HepG2 (cell line): ENCODE measurements at regions not wholly inside any gene's neighbourhood (a gene's known extent, or its start where the extent isn't known, plus 50 kb on each side); places are given as distances from the start of the nearest gene placed in this dataset.

Experiments
- ATAC-seq: fragments of 200-7000 bp; cut with Tn5 transposase; 3 replicates; pipeline ENCODE4 v1.9.1; 2020; ENCODE audit warnings: mild to moderate bottlenecking, moderate library complexity
- BruUV-seq: library from RNA; stranded (reverse); fragments of 400-500 nt; replicated peaks from 2 replicates; lab custom pipeline; 2021; lab: Mats Ljungman, UMichigan
- CTCF ChIA-PET: fragments of 300-600 bp; formaldehyde crosslinking; extraction: SDS; loops from one replicate; lab custom pipeline; 2021; ENCODE audit warnings: low total read pairs, inconsistent platforms, low intra/inter-chr PET ratio; lab: Yijun Ruan, JAX
- POLR2A ChIA-PET: fragments of 350-600 bp; sonication (Branson Sonifier 250); formaldehyde crosslinking; loops from one replicate; lab custom pipeline; 2020; ENCODE audit warnings: antibody characterized with exemption, inconsistent platforms; lab: Yijun Ruan, JAX
- DNase-seq: peaks from one replicate; pipeline ENCODE4 v3.0.0-alpha.2; 2015; ENCODE audit warnings: low spot score
- FAIRE-seq: peaks from 3 replicates; lab custom pipeline; 2011; peaks lifted over from hg19 to GRCh38; lab: Jason Lieb, UNC
- H2AFZ ChIP-seq: one replicate; pipeline ENCODE4 v1.6.1; 2011; ENCODE audit warnings: low read length, inconsistent platforms
- H3K27ac ChIP-seq: fragments of 300-600 bp; 3 replicates; pipeline ENCODE4 v1.8.0; 2011; ENCODE audit warnings: mixed run types, mild to moderate bottlenecking, mixed read lengths, low read length, inconsistent platforms; ENCODE audit not compliant: insufficient read depth; ENCODE audit errors: extremely low read length
- H3K27me3 ChIP-seq, 2 experiments: fragments of 200-600 bp in 1 of 2; 2 replicates in 1 of 2; 3 replicates in 1 of 2; pipeline versions ENCODE4 v1.6.0 to v1.8.0; 2011; ENCODE audit warnings: low read length in 2 of 2, mild to moderate bottlenecking in 2 of 2, moderate library complexity in 2 of 2, inconsistent platforms in 1 of 2; ENCODE audit not compliant: insufficient read depth in 2 of 2, control insufficient read depth in 1 of 2
- H3K36me3 ChIP-seq, 2 experiments: fragments of 200-600 bp in 1 of 2; replicated peaks in 1 of 2; 2 replicates in 1 of 2; 3 replicates in 1 of 2; pipeline versions ENCODE4 v1.5.1 to v1.8.0; 2011; ENCODE audit warnings: low read length in 2 of 2, inconsistent platforms in 1 of 2; ENCODE audit not compliant: insufficient read depth in 2 of 2, control insufficient read depth in 1 of 2
- H3K4me1 ChIP-seq: 2 replicates; pipeline ENCODE4 v1.5.1; 2012; ENCODE audit warnings: low read length, inconsistent platforms; ENCODE audit not compliant: insufficient read depth
- H3K4me2 ChIP-seq: 2 replicates; pipeline ENCODE4 v1.6.0; 2011; ENCODE audit warnings: low read depth, low read length, inconsistent platforms
- H3K4me3 ChIP-seq, 3 experiments: fragments of 200-600 bp in 1 of 3; sonication (generic), shearing (Covaris generic) in 1 of 3; replicated peaks in 1 of 3; 2 replicates each; pipeline ENCODE4 v1.5.1; 2011 to 2016; ENCODE audit warnings: low read length in 3 of 3, inconsistent platforms in 2 of 3, low read depth in 2 of 3, mild to moderate bottlenecking in 2 of 3, control low read depth in 1 of 3, mixed read lengths in 1 of 3; ENCODE audit not compliant: insufficient read depth in 1 of 3
- H3K79me2 ChIP-seq: one replicate; pipeline ENCODE4 v1.6.1; 2011; ENCODE audit warnings: low read length, inconsistent platforms; ENCODE audit not compliant: insufficient read depth
- H3K9ac ChIP-seq: 2 replicates; pipeline ENCODE4 v1.6.0; 2011; ENCODE audit warnings: mild to moderate bottlenecking, low read depth, low read length, inconsistent platforms; ENCODE audit not compliant: insufficient read depth
- H3K9me3 ChIP-seq: 2 replicates; pipeline ENCODE4 v1.5.1; 2012; ENCODE audit warnings: mild to moderate bottlenecking, low read length
- H4K20me1 ChIP-seq: 2 replicates; pipeline ENCODE4 v1.6.0; 2011; ENCODE audit warnings: inconsistent platforms, mild to moderate bottlenecking, low read length, moderate library complexity; ENCODE audit not compliant: insufficient read depth
- ARHGAP35 ChIP-seq: sonication (generic); formaldehyde crosslinking; IDR thresholded peaks from 2 replicates; pipeline ENCODE4 v1.9.0; 2022; ENCODE audit warnings: mild to moderate bottlenecking, inconsistent platforms, moderate library complexity, missing genetic modification reagents, borderline replicate concordance
- MAF1 ChIP-seq: sonication (generic); formaldehyde crosslinking; IDR thresholded peaks from 2 replicates; pipeline ENCODE4 v1.5.0; 2020; ENCODE audit warnings: missing genetic modification reagents, borderline replicate concordance
- NCOR1 ChIP-seq: fragments of 200-600 bp; sonication (generic); IDR thresholded peaks from 2 replicates; pipeline ENCODE4 v1.7.0; 2017; ENCODE audit warnings: antibody characterized with exemption, low read length, borderline replicate concordance
- SYNCRIP ChIP-seq: fragments of 200-400 bp; formaldehyde crosslinking; IDR thresholded peaks from 2 replicates; pipeline ENCODE4 v1.6.1; 2018; ENCODE audit warnings: mild to moderate bottlenecking, low read depth, low read length; ENCODE audit not compliant: insufficient read depth
- TCF12 ChIP-seq, 2 experiments: fragments of 450-650 bp in 1 of 2; sonication (generic) in 1 of 2; formaldehyde crosslinking in 1 of 2; IDR thresholded peaks; 2 replicates each; pipeline versions ENCODE4 v1.6.1 to v1.8.0; 2017 to 2022; ENCODE audit warnings: antibody characterized with exemption in 1 of 2, mild to moderate bottlenecking in 1 of 2, missing genetic modification reagents in 1 of 2, moderate library complexity in 1 of 2
- ZNF816 ChIP-seq: sonication (generic); formaldehyde crosslinking; IDR thresholded peaks from 2 replicates; pipeline ENCODE4 v1.8.0; 2022; ENCODE audit warnings: missing genetic modification reagents, mild to moderate bottlenecking, borderline replicate concordance
- whole genome bisulfite sequencing: methylation state at CpG from one replicate; pipeline ENCODE4 v1.1.6; 2017; ENCODE audit warnings: low lambda C conversion rate; 5-methylcytosine and 5-hydroxymethylcytosine counted together
- in situ Hi-C: cut with HindIII; loops from 2 replicates; pipeline ENCODE4 v1.10.0; 2017; ENCODE audit warnings: low pct_unique_long_range_greater_than_20kb; ENCODE audit not compliant: extremely low pct_ligation_motif_present
- intact Hi-C: fragments of 100-400 bp; cut with micrococcal nuclease; formaldehyde crosslinking; loops from one replicate; pipeline ENCODE4 v1.10.0; 2022; ENCODE audit not compliant: unreplicated experiment
- TF ChIP-seq, protein P1 (sequence below): sonication (generic); formaldehyde crosslinking; IDR thresholded peaks from 2 replicates; pipeline ENCODE4 v1.4.0; 2020; ENCODE audit warnings: mild to moderate bottlenecking, missing genetic modification reagents
- TF ChIP-seq, protein P2 (sequence below): sonication (generic); formaldehyde crosslinking; IDR thresholded peaks from 2 replicates; pipeline ENCODE4 v1.4.0; 2020; ENCODE audit warnings: missing genetic modification reagents

DNA sequence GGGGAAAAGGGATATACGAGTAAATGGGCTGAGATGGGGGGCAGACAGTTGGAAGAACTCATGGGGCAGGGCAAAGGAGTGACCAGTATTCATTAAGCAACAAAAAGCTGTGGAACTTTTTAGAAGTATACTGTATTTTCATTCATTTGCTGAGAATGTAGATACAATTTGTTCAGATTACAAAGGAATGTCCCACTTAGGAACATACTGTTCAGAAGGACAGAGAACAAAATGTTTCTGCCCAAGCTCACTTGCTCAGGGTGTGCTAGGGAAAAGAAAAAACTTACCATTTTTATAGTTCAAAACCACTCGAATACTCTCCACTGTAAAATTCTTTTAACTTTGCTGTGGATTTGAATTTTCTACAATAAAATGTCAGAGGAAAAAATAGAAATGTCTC, 135.2 kb upstream of the AFF2 start:
- CTCF ChIA-PET: no interaction called here
- no peak for DNase-seq
- H2AFZ ChIP-seq: no peak overlapping the region
- no peaks in the 10 kb centered on the region for H4K20me1 ChIP-seq
- POLR2A ChIA-PET: no interaction called here
- no peak overlapping the region for H3K27ac ChIP-seq
- BruUV-seq: no TSS peak
- no peaks in the 10 kb centered on the region for H3K4me1 ChIP-seq
- no peaks in the 10 kb centered on the region for H3K79me2 ChIP-seq
- H3K4me2 ChIP-seq: no peak overlapping the region
- ATAC-seq: no peak
- H3K9me3 ChIP-seq: no peaks in the 10 kb centered on the region
- no peak for FAIRE-seq
- no peak overlapping the region for H3K9ac ChIP-seq
- in situ Hi-C loops (no loop called here), intact Hi-C loops (no loop called here)
- no peaks in the 10 kb centered on the region for H3K36me3 ChIP-seq
- TF ChIP-seq, protein P1, sequence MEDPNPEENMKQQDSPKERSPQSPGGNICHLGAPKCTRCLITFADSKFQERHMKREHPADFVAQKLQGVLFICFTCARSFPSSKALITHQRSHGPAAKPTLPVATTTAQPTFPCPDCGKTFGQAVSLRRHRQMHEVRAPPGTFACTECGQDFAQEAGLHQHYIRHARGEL: no peak
- no peak for TF ChIP-seq SYNCRIP
- no peak for TF ChIP-seq TCF12 (IDR thresholded peaks at IDR 0.05)
- no peak for TF ChIP-seq TCF12 (CRISPR knock-in tag; IDR thresholded peaks at IDR 0.05)
- TF ChIP-seq ZNF816 (CRISPR knock-in tag): no peak
- TF ChIP-seq, protein P2, sequence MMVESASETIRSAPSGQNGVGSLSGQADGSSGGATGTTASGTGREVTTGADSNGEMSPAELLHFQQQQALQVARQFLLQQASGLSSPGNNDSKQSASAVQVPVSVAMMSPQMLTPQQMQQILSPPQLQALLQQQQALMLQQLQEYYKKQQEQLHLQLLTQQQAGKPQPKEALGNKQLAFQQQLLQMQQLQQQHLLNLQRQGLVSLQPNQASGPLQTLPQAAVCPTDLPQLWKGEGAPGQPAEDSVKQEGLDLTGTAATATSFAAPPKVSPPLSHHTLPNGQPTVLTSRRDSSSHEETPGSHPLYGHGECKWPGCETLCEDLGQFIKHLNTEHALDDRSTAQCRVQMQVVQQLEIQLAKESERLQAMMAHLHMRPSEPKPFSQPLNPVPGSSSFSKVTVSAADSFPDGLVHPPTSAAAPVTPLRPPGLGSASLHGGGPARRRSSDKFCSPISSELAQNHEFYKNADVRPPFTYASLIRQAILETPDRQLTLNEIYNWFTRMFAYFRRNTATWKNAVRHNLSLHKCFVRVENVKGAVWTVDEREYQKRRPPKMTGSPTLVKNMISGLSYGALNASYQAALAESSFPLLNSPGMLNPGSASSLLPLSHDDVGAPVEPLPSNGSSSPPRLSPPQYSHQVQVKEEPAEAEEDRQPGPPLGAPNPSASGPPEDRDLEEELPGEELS: no peak
- no peak for TF ChIP-seq MAF1 (CRISPR knock-in tag)
- no peak for TF ChIP-seq ARHGAP35 (CRISPR knock-in tag)
- no peak for TF ChIP-seq NCOR1
- H3K4me3 ChIP-seq: no peak overlapping the region
- H3K27me3 ChIP-seq: no peaks in the 10 kb centered on the region
- WGBS: 4% methylated on average over 2 of the region's 2 CpGs
